Thoracic aorta (tissue), 2 donors: ENCODE measurements at regions not wholly inside any gene's neighbourhood (a gene's known extent, or its start where the extent isn't known, plus 50 kb on each side); places are given as distances from the start of the nearest gene placed in this dataset.

Experiments used
- ATAC-seq: fragments of 150-250 bp; one replicate; pipeline ENCODE4 v1.8.0; 2017; ENCODE audit warnings: low read depth; ENCODE audit not compliant: insufficient number of reproducible peaks, low FRiP score
- DNase-seq: peaks from one replicate; pipeline ENCODE4 v3.0.0-alpha.2; 2020; ENCODE audit warnings: low spot score
- H3K27ac ChIP-seq, 2 donors: fragments of 200-600 bp; sonication (generic); 1 replicate in 1 of 2; 2 replicates in 1 of 2; pipeline ENCODE4 v1.5.1; 2016; ENCODE audit warnings: mild to moderate bottlenecking in 2 of 2, moderate library complexity in 2 of 2
- H3K27me3 ChIP-seq: fragments of 200-600 bp; sonication (generic); replicated peaks from 2 replicates; pipeline ENCODE4 v1.6.0; 2016; ENCODE audit warnings: mild to moderate bottlenecking; ENCODE audit not compliant: insufficient read depth
- H3K36me3 ChIP-seq: fragments of 200-600 bp; sonication (generic); one replicate; pipeline ENCODE4 v1.5.1; 2016
- H3K4me1 ChIP-seq, 2 donors: fragments of 200-600 bp; sonication (generic); 1 replicate in 1 of 2; 2 replicates in 1 of 2; pipeline versions ENCODE4 v1.5.1 to v1.6.0; 2016; ENCODE audit warnings: low read depth in 2 of 2, mild to moderate bottlenecking in 1 of 2; ENCODE audit not compliant: control insufficient read depth in 1 of 2
- H3K4me3 ChIP-seq: fragments of 200-600 bp; sonication (generic); 2 replicates; pipeline ENCODE4 v1.5.1; 2016; ENCODE audit warnings: mild to moderate bottlenecking
- H3K9me3 ChIP-seq: fragments of 200-600 bp; sonication (generic); 2 replicates; pipeline ENCODE4 v1.5.1; 2016
- CTCF ChIP-seq: fragments of 200-600 bp; sonication (generic); IDR thresholded peaks from one replicate; pipeline ENCODE4 v1.5.1; 2019; ENCODE audit warnings: antibody characterized with exemption

DNA sequence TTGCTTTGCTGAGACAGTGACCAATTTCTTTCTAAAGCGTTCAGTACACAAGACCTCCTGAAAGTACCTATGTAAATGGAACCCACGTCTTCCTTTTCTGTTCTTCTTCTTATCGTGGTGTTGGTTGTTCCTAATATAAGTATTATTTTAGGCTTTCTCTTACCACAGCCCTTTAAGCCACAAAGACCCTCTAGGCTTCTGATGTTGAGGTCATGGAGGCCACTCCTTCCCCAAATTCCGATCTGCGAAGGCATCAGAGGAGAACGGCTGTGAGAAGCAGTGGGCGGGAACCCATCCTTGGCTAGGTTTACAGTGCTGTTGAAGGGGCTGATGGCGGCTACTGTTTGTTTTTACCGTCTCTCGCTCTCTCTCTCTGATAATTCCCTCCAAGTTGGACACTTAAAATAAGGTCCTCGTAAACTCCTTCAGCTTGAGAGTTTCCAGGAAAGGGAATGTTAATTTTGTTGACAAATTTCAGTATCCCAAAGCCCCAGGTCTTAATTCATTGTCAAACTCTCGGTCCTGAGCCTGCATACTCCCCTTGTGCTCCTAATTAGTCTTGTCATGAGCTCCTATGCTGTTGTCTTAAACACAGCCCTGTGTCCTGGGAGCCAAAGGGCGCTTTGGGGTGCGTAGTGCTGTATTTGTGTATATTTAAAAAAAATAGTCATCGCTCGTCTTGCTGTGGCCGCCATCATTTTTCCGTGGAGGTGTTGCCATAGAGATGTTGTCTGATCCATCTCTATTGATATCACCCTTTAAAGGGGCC lies 178.8 kb downstream of the OPA1 start:
- Histone ChIP-seq H3K27ac (no peak overlapping the region), H3K36me3 (no peaks in the 10 kb centered on the region), H3K9me3 (no peaks in the 10 kb centered on the region), H3K27me3 (no peaks in the 10 kb centered on the region), H3K4me3 (no peak overlapping the region), H3K4me1 (no peaks in the 10 kb centered on the region)
- DNase-seq (no peak), ATAC-seq (no peak)
- TF ChIP-seq CTCF, result no peak

DNA sequence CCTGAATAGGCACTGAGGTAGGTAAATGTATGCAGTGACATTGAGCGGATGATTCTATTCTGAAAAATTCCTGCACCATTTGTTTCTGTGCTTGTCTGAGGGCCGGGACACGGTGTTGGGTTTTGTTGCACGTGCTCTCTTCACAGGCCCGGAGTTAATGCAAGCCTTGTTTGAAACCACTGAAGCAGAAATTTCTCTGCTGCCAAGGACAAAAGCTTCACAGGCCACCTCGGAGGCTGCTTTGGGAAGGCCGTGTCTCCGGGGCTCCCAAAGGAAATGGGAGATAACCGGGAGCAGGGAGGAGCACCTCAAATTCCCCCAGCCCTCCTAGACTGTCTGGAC lies 179.4 kb downstream of the OPA1 start:
- no peak overlapping the region for H3K27ac ChIP-seq
- DNase-seq, result no peak
- no peak for TF ChIP-seq CTCF
- H3K27me3 ChIP-seq, result no peaks in the 10 kb centered on the region
- no peaks in the 10 kb centered on the region for H3K36me3 ChIP-seq
- no peak for ATAC-seq
- H3K9me3 ChIP-seq, result no peaks in the 10 kb centered on the region
- no peak overlapping the region for H3K4me3 ChIP-seq
- no peaks in the 10 kb centered on the region for H3K4me1 ChIP-seq

- no peaks in the 10 kb centered on the region for H3K9me3 ChIP-seq
- ATAC-seq, result no peak
- H3K27me3 ChIP-seq, result no peaks in the 10 kb centered on the region
- no peaks in the 10 kb centered on the region for H3K36me3 ChIP-seq
- no peak overlapping the region for H3K4me3 ChIP-seq
- H3K27ac ChIP-seq, result no peak overlapping the region
- no peak for TF ChIP-seq CTCF
- no peaks in the 10 kb centered on the region for H3K4me1 ChIP-seq
- no peak for DNase-seq
Measured at GRCh38 chr3:193773266-193774220, 180.5 kb downstream of the OPA1 start.

- no peak overlapping the region for H3K4me3 ChIP-seq
- no peaks in the 10 kb centered on the region for H3K4me1 ChIP-seq
- no peak overlapping the region for H3K27ac ChIP-seq
- ATAC-seq (no peak), DNase-seq (no peak)
- no peaks in the 10 kb centered on the region for H3K36me3 ChIP-seq
- no peak for TF ChIP-seq CTCF
- H3K9me3 ChIP-seq, result no peaks in the 10 kb centered on the region
- no peaks in the 10 kb centered on the region for H3K27me3 ChIP-seq
Measured at GRCh38 chr3:193774272-193774915, 181.4 kb downstream of the OPA1 start.

DNA sequence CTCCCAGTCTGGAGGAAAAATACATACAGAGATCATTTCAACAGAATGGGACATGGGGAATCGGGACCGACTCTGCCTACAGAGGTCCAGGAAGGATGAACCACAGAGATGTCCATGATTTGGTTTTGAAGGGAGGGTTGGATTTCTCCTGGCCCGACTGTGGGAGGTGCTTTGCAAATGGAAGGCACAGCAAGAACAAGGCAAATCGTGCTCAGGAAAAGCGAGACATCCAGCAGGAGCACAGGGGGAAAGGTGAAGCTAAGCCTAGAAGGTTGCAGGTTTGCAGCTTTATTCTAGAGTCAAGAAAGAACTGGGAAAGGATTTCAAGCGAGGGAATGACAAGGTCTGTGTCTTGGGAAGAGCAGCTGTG lies 181.9 kb downstream of the OPA1 start:
- DNase-seq (no peak), ATAC-seq (no peak)
- Histone ChIP-seq H3K4me3 (no peak overlapping the region), H3K9me3 (no peaks in the 10 kb centered on the region), H3K4me1 (no peaks in the 10 kb centered on the region), H3K27ac (no peak overlapping the region), H3K27me3 (no peaks in the 10 kb centered on the region), H3K36me3 (no peaks in the 10 kb centered on the region)
- TF ChIP-seq CTCF, result no peak
